Bone marrow (tissue), 2 donors: ENCODE measurements at regions not wholly inside any gene's neighbourhood (a gene's known extent, or its start where the extent isn't known, plus 50 kb on each side); places are given as distances from the start of the nearest gene placed in this dataset.

Experiments
- DNase-seq, 2 donors: peaks; one replicate each; lab custom pipeline; 2025; lab: John Stamatoyannopoulos, UW

DNA sequence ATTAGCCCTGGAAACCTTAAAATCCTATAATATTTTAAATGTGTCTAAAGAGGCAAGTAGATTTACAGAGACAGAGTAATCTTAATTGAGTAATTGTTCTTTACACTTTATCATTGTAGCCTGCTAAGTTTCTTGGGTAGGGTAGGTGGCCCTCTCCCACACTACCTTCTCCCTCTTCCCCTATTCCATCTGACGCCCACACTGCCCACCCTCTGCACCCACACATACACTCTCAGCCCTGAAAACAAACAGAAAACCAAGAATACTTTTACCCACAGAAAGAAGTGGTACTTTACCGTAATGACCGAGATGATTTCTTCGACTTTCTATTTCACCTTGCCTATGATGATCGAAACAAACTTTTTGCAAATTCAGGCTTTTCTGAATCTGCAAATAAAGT lies 320.4 kb upstream of the OBI1 start:
- DNase-seq = no peak

DNA sequence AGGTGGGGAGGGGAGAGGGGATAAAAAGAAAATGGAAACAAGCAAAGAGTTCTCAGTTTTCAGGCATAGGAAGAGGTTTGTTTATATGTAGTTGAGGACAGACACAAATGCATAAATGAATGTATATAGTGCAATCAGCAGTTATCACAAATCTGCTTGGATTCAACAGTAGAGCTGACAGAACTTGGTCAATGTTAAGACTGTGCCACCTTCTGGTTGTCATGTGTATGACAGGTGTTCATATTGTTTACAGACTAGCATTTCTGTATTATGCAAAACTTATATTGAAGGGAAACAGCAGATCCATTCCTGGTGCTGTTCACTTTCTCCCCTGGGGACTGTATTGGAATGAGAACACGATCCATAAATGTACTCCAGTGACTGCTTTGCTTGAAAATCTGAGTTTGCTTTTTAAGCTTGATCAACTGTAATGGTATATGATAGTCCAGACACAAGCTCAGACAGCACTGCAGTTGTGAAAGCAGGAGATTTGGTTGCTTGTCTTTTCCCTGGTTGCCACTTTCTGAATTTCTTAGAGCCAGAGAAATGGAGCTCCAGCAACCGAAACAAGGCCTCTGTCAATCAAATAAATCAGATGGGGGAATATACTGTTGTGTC lies 319.5 kb upstream of the OBI1 start:
- DNase-seq = peak in 1 of 2 donors; percentile 14

DNA sequence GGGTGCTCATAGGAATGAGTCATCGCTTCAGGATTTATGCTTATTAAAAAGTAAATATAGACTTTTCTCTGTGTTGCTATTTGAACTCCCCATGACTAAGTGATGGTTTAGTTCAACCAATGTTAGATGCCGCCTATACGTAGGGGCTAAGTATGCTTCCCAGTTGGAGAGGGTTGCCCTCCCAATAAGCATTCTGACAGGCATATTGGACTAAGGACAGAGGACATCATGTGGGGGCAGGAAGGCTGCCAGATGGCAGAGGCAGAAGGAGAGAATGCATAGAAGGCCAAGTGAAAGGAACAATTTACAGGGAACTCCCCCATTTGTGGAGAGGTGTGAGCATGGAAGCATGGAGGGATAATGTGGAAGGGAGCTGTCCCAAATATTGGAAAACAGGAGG lies 318.4 kb upstream of the OBI1 start:
- no peak for DNase-seq

DNA sequence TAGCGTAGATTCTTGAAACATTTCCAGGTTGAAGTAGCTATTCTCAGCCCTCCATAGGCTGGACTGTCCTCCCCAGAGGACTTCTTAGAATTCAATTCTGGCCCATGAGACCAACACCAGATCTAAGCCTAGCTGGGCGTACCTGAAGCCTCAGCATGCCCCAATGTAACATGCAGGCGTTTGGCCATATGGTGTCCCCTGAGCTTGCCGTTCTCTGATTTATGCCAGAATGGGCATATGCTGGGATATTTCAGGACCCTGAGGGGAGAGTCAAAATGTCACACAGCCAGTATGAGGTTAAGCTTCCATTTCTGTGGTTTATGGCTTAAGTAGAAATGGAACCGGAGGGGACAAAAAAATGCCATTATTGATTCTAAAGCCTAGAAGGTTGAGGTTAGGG lies 317.7 kb upstream of the OBI1 start:
- no peak for DNase-seq

DNA sequence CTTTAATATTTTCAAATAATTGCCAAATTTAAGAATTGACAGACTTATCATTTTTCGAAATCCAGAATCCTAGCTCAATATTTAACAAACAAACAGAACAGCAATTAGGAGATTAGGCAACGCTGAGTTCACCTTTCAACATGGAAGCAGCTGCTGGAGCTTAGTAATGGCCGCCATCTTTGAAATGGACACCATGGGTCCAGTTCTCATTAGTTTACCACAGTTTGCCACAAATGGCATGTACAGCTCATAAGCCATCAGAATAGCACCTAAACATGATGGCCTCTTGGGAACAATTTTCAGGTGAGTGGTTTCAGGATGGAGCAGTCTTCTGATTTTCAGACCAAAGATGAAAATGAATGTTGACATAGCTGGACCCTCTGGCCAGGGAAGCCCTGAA lies 313.6 kb upstream of the OBI1 start:
- no peak for DNase-seq

DNA sequence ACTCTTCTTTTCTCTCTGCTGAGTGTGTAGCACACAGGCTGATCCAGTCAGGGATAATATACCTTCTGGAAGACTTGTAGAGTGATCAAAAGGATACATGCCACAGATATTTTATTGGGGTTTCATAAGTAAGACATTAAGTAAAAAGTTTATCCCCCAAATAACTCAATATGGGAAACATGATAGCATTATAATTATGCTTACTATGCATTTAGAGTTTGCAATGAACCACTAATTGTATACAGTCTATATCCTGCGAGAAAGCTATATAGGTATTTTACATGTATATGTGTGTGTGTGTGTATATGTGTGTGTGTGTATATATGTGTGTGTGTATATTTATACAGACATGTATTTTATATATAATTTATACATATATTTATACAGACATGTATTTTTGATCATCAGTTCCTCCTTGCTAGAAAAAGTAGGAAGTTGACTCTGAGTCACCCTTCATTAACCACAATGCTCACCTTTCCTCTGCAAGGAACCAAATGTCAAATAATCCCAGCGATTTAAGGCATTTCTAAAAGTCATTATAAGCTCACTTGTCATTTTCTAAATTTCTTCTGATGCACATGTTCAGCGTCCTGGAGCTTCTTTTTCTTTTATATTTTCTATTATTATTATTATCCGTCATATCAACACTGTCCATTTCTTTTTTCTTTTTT lies 312.5 kb upstream of the OBI1 start:
- DNase-seq = no peak

DNA sequence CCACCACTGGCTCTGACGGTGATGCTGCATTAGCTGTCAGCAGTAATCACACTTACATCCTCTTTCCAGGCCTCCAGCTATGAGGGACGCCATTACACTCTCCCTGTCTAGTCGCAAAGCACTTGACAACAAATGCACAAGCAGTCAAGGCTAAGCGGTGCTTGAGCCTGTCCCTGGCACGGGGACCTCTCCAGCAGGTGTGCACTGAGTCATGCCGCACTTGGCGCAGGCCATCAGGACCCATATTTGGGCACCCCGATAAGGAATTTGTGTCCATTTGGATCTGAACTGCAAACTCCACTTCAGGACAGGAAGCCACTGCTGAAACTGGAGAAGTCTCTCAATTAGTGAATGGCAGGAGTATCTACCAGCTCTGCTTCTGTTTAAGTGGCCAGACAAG lies 301.9 kb upstream of the OBI1 start:
- DNase-seq = no peak

DNA sequence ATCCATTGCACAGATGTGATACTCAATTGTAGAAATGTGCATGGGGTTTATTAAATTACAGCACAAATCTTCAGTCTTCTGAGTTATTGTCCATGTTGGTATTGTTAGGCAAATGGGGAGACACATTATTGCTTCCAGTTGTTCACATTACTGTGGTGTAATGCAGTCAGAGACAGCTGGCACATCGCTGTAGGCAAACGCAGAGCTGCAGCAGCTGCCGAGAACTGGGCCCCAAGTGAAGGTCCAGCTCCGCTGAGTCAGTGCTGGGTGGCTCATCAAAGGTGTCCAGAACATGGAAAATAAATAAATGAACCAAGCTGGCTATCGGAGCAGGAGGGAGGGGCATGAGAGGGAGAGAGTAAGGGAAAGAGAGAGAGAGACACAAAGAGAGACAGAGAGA lies 299.1 kb upstream of the OBI1 start:
- no peak for DNase-seq

DNA sequence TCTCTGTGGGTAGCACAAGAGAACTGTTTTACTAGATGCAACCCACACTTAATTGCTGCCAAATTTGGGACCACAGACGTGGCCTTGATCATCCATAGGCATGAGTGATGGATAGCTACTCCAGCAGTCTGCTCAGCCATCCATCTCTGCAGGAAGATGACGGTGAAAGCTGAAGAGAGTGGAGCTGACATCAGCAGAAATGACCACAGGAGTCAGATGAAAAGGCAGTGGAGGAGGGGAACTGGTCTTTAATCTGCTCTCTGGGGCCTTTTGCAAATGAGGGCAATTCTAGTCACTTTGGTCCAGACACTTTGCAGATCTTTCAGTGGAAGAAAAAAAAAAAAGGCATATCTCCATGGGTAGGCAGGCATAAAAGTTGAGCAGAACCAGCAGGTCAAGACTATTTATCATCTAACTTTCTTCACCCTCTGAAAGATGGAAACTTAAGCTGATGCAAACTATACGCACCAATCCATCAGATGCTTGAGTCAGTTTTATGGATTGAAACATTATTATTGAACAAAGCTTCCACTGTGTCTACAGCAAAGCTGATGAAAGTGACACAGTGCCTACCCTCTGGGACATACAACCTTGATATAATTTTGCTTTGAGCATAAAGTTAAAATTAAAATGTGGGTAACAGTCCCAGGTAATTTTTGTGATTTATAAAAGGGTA lies 281.6 kb upstream of the OBI1 start:
- no peak for DNase-seq

DNA sequence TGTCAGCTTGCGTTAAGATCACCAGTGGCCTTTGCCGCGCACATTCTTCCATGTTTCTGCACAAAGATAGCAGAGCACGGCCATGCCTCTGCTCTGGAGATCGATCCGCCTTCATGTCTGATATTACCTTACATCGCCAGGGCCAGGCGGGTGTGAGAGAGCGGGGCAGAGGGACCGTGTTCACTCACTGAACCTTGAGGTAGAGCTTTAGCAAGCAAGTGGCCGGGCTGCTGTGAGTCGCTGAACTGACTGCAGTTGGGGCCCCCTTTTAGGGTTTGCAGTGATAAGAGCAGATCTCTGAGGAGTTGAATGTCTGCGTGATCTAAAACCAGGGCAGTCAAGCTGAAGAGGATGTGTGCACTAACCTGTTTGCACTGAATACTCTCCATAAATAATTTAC lies 275.4 kb upstream of the OBI1 start:
- no peak for DNase-seq

DNA sequence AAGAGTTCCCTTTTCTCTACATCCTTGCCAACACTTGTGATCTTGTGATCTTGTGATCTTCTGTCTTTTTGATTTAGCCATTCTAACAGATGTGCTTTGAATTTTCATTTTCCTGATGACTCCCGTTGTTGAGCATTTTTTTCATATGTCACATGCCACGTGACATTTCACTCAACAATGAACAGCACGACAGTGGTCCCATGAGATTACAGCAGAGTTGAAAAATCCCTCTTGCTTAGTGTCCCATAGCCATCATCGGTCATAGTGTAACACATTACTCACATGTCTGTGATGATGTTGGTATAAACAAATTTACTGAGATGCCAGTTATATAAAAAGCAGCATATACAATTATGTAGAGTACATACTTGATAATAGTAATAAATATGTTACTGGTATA lies 256.1 kb upstream of the OBI1 start:
- DNase-seq = no peak

DNA sequence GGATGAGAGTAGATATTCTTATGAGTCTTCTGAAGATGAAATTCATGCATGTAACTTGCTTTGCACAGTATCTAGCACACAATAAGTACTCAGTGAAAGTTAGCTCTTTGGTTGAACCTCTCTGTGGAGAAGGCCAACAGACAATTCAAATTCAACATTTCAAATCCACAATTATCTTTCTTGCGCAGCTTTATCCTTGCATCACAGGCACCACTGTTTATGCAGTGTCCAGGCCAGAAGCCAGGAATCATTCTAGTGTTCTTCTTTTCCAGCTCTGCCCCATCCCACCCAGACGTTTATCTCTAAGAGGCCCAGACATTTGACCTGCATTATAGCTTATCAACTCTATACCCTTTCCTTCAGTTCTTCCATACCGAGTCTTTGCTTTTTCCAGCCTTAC lies 254.7 kb upstream of the OBI1 start:
- no peak for DNase-seq

DNA sequence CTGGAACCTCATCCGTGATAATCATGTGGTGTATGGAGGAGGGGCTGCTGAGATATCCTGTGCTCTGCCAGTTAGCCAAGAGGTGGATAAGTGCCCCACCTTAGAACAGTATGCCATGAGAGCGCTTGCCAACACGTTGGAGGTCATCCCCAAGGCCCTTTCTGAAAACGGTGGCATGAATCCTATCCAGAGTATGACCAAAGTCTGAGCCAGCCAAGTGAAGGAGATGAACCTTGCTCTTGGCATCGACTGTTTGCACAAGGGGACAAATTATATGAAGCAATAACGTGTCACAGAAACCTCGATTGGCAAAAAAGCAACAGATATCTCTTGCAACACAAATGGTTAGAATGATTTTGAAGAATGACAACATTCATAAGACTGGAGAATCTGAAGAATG lies 251.2 kb upstream of the OBI1 start:
- no peak for DNase-seq

DNA sequence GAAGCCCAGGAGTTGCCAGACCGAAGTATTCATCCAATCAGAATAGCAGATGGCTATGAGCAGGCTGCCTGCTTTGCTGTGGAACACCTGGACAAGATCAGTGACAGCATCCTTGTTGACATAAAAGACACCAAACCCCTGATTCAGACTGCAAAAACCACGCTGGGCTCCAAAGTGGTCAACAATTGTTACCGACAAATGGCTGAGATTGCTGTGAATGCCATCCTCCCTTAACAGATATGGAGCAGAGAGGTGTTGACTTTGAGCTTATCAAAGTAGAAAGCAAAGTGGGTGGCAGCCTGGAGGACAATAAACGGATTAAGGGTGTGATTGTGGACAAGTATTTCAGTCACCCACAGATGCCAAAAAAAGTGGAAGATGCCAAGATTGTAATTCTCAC lies 250.3 kb upstream of the OBI1 start:
- no peak for DNase-seq

DNA sequence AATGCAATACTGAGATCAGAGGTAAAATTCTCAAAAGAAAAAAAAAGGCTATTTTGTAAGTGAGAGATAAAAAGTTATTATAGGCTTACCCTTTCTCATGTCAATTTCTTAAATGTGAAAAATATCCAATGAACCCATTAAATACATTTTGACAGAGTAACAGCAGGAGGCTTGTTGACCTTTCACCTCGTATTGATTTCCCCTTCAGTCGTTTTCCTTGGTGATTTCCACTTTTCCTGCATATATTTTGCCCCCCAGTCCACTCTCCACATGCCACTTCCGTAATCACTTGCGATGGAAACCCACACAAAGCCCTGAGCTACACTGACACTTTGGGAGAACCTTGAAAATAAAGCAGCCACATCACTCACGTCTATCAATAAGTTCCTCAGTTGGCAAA lies 248.1 kb upstream of the OBI1 start:
- DNase-seq = no peak

DNA sequence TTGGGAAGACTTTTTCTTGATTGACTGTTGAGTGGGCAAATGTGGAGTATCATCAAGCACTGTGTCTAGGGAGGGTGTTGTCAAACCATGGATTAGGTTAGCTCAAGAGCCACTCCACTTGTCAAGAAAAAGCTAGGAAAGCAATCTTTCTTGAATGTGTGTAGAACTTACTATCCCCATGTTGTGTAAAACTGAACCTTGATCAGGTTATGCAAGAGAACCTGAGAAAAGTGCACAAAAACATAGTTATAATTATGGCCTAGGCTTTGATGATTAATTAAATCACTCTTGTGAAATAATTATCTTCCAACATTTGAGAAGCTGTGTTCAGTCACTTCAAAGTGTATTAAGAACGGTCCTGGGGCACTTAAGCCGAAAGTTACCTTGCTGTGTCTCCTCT lies 238.2 kb upstream of the OBI1 start:
- DNase-seq = no peak

DNA sequence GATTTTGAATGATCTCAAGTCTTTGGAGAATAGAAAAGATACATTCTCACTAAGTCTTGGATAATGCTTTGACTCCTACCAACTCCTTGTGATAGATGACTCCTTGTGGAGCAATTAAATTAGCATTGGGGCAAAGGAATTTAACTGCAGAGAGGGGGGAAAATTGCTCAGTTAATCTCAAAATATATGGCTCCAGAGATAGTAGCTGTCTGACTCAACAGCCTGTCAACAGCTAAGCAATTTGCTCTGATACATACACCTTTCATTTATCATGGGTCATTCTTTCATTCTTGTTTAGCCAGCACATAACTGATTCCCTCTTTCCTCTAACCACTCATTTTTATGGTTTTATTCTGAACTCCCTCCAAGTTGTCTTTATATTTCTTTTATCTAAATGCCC lies 225.6 kb upstream of the OBI1 start:
- DNase-seq = no peak

DNA sequence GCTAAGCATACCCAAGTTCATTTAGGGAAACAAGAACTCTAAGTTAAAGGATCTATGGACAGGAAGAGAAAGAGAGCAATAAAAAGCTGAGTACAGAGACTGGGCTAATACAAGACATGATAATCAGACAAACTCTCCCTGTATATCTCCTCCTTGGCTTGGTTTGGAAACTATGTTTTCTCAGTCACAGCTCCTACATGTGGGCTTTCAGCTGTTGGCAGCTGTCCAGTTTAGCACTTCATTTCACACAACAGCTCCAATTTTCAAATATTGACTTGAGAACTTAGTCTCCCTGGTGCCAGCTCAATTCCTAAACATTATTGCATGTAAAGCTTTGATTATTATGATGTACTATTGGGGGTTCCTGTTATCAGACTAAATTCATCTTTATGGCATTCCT lies 222.8 kb upstream of the OBI1 start:
- no peak for DNase-seq

DNA sequence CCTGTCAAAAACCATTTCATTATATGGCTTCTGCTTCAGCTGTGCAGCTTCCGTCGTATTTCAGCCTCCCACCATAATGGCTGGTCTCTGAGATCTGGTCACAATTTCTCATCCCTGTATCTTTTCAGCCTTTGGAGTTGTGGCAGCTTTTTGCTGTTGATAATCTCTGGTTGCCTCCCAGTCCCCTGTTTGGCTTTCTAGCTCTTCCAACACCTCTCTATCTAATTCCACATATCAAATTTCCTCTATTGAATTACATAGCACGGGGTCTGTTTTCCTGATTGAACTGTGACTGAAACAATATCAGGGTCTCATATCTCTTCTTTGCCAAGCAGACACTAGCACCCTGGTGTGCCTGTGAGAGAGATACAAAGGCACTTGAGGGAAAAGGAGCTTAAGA lies 222.1 kb upstream of the OBI1 start:
- DNase-seq = no peak

DNA sequence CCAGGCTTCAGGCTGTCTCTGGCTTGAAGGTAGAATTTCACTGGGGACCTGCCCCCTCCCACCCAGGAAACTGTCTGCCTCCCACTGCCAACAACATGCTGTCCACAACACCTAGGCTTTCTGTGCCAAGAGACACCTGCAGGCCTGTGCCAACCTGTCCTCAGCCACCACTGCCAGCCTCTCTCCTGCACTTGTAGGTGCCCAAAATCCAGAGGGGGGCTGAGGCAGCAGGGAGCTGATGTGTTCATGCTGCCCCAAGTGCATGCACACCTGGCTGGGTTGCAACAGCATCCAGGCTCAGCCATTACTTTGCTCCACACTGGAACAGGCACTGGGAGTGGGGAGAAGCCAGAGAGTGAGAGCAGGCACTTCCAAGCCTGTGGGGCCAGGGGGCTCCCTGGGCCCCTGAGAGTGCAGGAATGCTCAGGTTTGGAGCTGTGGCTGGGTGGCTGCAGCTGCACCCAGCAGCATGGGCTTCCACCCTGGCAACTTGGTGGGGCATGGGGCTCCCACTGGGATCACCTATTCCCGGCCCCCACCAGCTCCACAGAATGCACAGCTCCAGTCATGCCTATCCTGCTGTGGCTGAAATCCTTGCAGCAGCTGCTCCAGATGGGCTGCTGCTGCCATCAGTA lies 218.1 kb upstream of the OBI1 start:
- DNase-seq = no peak

DNA sequence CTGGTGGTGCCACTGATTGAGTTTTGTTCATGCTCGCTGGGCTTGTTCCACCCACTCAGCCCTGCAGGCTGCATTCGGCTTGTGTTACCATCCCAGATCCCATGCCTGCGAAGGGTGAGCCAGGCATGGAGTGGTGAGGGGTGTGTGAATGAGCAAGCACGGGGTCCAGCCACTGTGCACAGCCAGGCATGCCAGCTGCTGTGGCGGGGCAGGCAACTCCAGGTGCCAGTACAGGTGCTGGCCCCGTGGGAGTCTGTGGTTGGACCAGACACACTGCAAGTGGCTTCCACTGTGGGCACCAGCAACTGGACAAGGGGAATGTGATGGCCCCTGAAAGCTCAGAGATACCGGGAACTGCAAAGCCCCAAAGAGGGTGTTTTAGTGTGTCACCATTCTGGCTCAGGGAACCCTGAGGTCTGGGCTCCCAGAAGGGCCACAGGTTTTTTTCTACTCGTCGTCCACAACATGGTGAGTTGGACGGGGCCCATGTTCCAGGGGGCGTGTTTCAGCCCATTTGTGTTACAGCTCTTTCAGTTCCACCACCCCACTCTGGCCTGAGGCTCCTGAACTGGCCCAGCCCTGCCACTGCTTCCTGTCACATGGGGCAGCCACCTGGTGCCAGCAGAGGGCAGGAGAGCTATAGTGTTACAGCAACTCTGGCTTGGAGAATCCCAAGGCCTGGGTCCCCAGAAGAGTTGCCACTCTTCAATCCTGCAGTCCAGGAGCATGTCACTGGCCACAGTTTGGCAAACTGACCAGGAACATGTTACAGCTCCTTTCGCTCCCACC lies 217.0 kb upstream of the OBI1 start:
- no peak for DNase-seq

DNA sequence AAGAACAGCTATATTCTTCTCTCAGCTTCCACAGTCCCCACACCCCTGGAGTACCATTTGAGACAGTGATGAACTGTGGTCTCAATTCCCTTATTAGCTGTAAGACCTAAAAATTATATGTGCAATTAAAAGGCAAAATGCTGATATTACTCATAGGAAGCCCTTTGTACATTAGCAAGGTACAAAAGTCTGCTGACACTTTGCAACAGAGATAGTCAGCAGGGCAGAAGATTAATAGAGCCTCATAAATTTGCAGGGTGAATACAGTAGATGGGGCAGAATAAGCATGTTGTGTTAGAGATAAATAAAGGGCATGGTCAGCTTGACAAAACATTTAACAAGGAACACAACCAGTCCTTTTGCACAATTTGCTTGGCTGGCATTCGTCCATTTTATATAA lies 210.0 kb upstream of the OBI1 start:
- no peak for DNase-seq

DNA sequence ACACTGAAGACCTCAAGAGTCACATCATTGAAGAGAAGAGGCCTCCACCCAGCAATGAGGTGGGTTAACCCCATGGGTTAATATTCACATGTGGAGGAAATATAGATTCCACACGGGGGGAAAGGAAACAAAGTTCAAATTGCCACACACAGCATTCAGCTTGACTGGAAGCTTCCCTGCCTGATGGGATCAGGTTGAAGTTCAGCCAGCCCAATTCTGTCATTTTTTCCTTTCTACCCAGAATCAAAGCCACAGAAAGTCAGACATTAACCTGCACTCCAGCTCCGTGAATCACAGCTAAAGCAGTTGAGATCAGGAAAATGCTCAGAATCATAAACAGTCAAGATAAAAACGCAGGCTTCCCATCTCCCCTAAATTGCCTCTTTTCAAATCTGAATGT lies 208.7 kb upstream of the OBI1 start:
- DNase-seq = no peak
